Panc1 (cell line): ENCODE measurements at regions not wholly inside any gene's neighbourhood (a gene's known extent, or its start where the extent isn't known, plus 50 kb on each side); places are given as distances from the start of the nearest gene placed in this dataset.

ENCODE experiments used
- ATAC-seq: fragments of 200-7000 bp; cut with Tn5 transposase; 2 replicates; pipeline ENCODE4 v1.9.1; 2020; ENCODE audit warnings: mild to moderate bottlenecking, moderate library complexity
- BruUV-seq: library from RNA; stranded (reverse); fragments of 400-500 nt; replicated peaks from 2 replicates; lab custom pipeline; 2021; lab: Mats Ljungman, UMichigan
- CTCF ChIA-PET: fragments of 300-600 bp; sonication (Branson Sonifier 250); formaldehyde crosslinking; loops from one replicate; lab custom pipeline; 2022; ENCODE audit warnings: antibody characterized with exemption; lab: Charles Lee
- POLR2A ChIA-PET: fragments of 300-600 bp; sonication (Branson Sonifier 250); formaldehyde crosslinking; loops from one replicate; lab custom pipeline; 2022; ENCODE audit warnings: antibody characterized with exemption; lab: Charles Lee
- DNase-seq: peaks from one replicate; pipeline ENCODE4 v3.0.0-alpha.2; 2010; ENCODE audit warnings: low read depth, low spot score
- H3K27ac ChIP-seq: 2 replicates; pipeline ENCODE4 v1.5.1; 2011; ENCODE audit warnings: mild to moderate bottlenecking, low read length, inconsistent platforms
- H3K27me3 ChIP-seq: fragments of 200-500 bp; sonication (Bioruptor generic); 2 replicates; pipeline ENCODE4 v1.6.0; 2014; ENCODE audit warnings: low read length, inconsistent platforms; ENCODE audit not compliant: control insufficient read depth, insufficient read depth
- H3K36me3 ChIP-seq: fragments of 200-500 bp; sonication (Bioruptor generic); 2 replicates; pipeline ENCODE4 v1.5.1; 2014; ENCODE audit warnings: inconsistent platforms, mild to moderate bottlenecking, low read length, moderate library complexity; ENCODE audit not compliant: control insufficient read depth, insufficient read depth
- H3K4me1 ChIP-seq: 2 replicates; pipeline ENCODE4 v1.5.1; 2011; ENCODE audit warnings: inconsistent platforms, mild to moderate bottlenecking, low read length, moderate library complexity; ENCODE audit not compliant: control insufficient read depth, insufficient read depth
- H3K4me3 ChIP-seq, 2 experiments: 2 replicates each; pipeline ENCODE4 v1.5.1; 2011 to 2012; ENCODE audit warnings: low read depth in 2 of 2, low read length in 2 of 2, mild to moderate bottlenecking in 2 of 2, inconsistent platforms in 1 of 2, moderate library complexity in 1 of 2
- H3K9me3 ChIP-seq: fragments of 200-500 bp; sonication (Bioruptor generic); 2 replicates; pipeline ENCODE4 v1.5.1; 2014; ENCODE audit warnings: low read depth, mild to moderate bottlenecking, inconsistent platforms, low read length, moderate library complexity; ENCODE audit not compliant: control insufficient read depth, insufficient read depth
- CTCF ChIP-seq: fragments of 450-650 bp; IDR thresholded peaks from 2 replicates; pipeline ENCODE4 v1.5.1; 2017; ENCODE audit warnings: mild to moderate bottlenecking
- POLR2AphosphoS5 ChIP-seq: IDR thresholded peaks from 2 replicates; pipeline ENCODE4 v1.6.1; 2012; ENCODE audit warnings: mild to moderate bottlenecking, low read depth, low read length, moderate library complexity
- REST ChIP-seq, 2 experiments: IDR thresholded peaks; 2 replicates each; pipeline ENCODE4 v1.6.1; 2011 to 2012; ENCODE audit warnings: low read depth in 2 of 2, control low read depth in 1 of 2, low read length in 1 of 2, mild to moderate bottlenecking in 1 of 2, moderate library complexity in 1 of 2; ENCODE audit not compliant: insufficient read depth in 1 of 2
- SIN3A ChIP-seq: IDR thresholded peaks from 2 replicates; pipeline ENCODE4 v1.6.1; 2012; ENCODE audit warnings: low read depth, mild to moderate bottlenecking, low read length, moderate library complexity, borderline replicate concordance; ENCODE audit not compliant: insufficient read depth
- TCF7L2 ChIP-seq: IDR thresholded peaks from 2 replicates; pipeline ENCODE4 v1.6.1; 2011; ENCODE audit warnings: mild to moderate bottlenecking, low read depth, low read length, inconsistent platforms
- in situ Hi-C: cut with HindIII; loops from 2 replicates; pipeline ENCODE4 v1.10.0; 2016; ENCODE audit warnings: low sequenced_read_pairs, low pct_unique_long_range_greater_than_20kb
- intact Hi-C: fragments of 100-400 bp; cut with micrococcal nuclease; formaldehyde crosslinking; loops from one replicate; pipeline ENCODE4 v1.10.0; 2022; ENCODE audit not compliant: unreplicated experiment

- DNase-seq (no peak), ATAC-seq (no peak)
- intact Hi-C loops: no loop called here
- H3K27ac ChIP-seq: no peak overlapping the region
- H3K4me1 ChIP-seq: peaks cover 15% of the 10 kb centered on the region
- H3K4me3 ChIP-seq: no peak overlapping the region
- no peaks in the 10 kb centered on the region for H3K27me3 ChIP-seq
- in situ Hi-C loops: no loop called here
- BruUV-seq: no TSS peak
- TF ChIP-seq CTCF (peak; percentile 41; the same call in 1 of the 2 replicates), POLR2AphosphoS5 (no peak)
- H3K36me3 ChIP-seq: no peaks in the 10 kb centered on the region
- H3K9me3 ChIP-seq: peaks cover 7% of the 10 kb centered on the region; the same call in 1 of the 2 replicates
- CTCF ChIA-PET: no interaction called here
- POLR2A ChIA-PET: no interaction called here
Observed at GRCh38 chr1:29713857-29714256, 477.5 kb downstream of the PTPRU start.

- ATAC-seq (no peak), DNase-seq (no peak)
- ChIA-PET POLR2A (no interaction called here), CTCF (no interaction called here)
- no peak overlapping the region for H3K27ac ChIP-seq
- no peak for TF ChIP-seq REST (IDR thresholded peaks at IDR 0.05; ENCODE audit: insufficient read depth in 1 of 2, low read depth in 2 of 2, low read length in 1 of 2)
- TF ChIP-seq CTCF: no peak
- no peak for TF ChIP-seq POLR2AphosphoS5
- no peak for TF ChIP-seq SIN3A
- no peak for TF ChIP-seq TCF7L2
- H3K4me1 ChIP-seq: peaks cover 22% of the 10 kb centered on the region
- intact Hi-C loops: no loop called here
- H3K27me3 ChIP-seq: no peaks in the 10 kb centered on the region
- no peak overlapping the region for H3K4me3 ChIP-seq
- peaks cover 7% of the 10 kb centered on the region; the same call in 1 of the 2 replicates for H3K9me3 ChIP-seq
- in situ Hi-C loops: no loop called here
- no peaks in the 10 kb centered on the region for H3K36me3 ChIP-seq
- BruUV-seq: no TSS peak
Observed at GRCh38 chr1:29712801-29713200, 476.5 kb downstream of the PTPRU start.

- POLR2A ChIA-PET: no interaction called here
- TF ChIP-seq SIN3A: no peak
- TF ChIP-seq POLR2AphosphoS5: no peak
- no peak for TF ChIP-seq REST (IDR thresholded peaks at IDR 0.05; ENCODE audit: insufficient read depth in 1 of 2, low read depth in 2 of 2, low read length in 1 of 2)
- no peak for TF ChIP-seq TCF7L2
- no peak for TF ChIP-seq CTCF
- Histone ChIP-seq H3K9me3 (peaks cover 7% of the 10 kb centered on the region; the same call in 1 of the 2 replicates), H3K4me1 (peaks cover 22% of the 10 kb centered on the region), H3K36me3 (no peaks in the 10 kb centered on the region), H3K27ac (no peak overlapping the region), H3K27me3 (no peaks in the 10 kb centered on the region), H3K4me3 (no peak overlapping the region)
- BruUV-seq: no TSS peak
- CTCF ChIA-PET: no interaction called here
- DNase-seq (no peak), ATAC-seq (no peak)
- intact Hi-C loops: no loop called here
- in situ Hi-C loops: no loop called here
Observed at GRCh38 chr1:29712284-29712651, 475.9 kb downstream of the PTPRU start.
